Tibial nerve (tissue), 4 donors: ENCODE measurements at regions not wholly inside any gene's neighbourhood (a gene's known extent, or its start where the extent isn't known, plus 50 kb on each side); places are given as distances from the start of the nearest gene placed in this dataset.

Source experiments
- DNase-seq, 2 donors: peaks; one replicate each; pipeline ENCODE4 v3.0.0-alpha.2; 2019; ENCODE audit warnings: low spot score in 2 of 2
- H3K27ac ChIP-seq, 4 donors: fragments of 200-600 bp; sonication (generic) in 3 of 4; one replicate each; pipeline ENCODE4 v1.5.1; 2017 to 2019; ENCODE audit warnings: mild to moderate bottlenecking in 1 of 4
- H3K27me3 ChIP-seq, 2 donors: fragments of 200-600 bp; sonication (generic) in 1 of 2; one replicate each; pipeline versions ENCODE4 v1.5.1 to v1.6.0; 2017 to 2019
- H3K36me3 ChIP-seq, 3 donors: fragments of 200-600 bp; sonication (generic); one replicate each; pipeline ENCODE4 v1.5.1; 2018 to 2019
- H3K4me1 ChIP-seq, 4 donors: fragments of 200-600 bp; sonication (generic) in 3 of 4; one replicate each; pipeline ENCODE4 v1.5.1; 2017 to 2019
- H3K4me3 ChIP-seq, 4 donors: fragments of 200-600 bp; sonication (generic) in 3 of 4; one replicate each; pipeline ENCODE4 v1.5.1; 2017 to 2019; ENCODE audit warnings: mild to moderate bottlenecking in 1 of 4, moderate library complexity in 1 of 4
- H3K9me3 ChIP-seq, 4 donors: fragments of 200-600 bp; sonication (generic) in 3 of 4; one replicate each; pipeline ENCODE4 v1.5.1; 2017 to 2019
- CTCF ChIP-seq, 5 experiments: fragments of 200-600 bp in 3 of 5; fragments of 450-650 bp in 2 of 5; sonication (generic) in 3 of 5; IDR thresholded peaks; one replicate each; pipeline ENCODE4 v1.5.1; 2016 to 2019; ENCODE audit warnings: antibody characterized with exemption in 5 of 5, mild to moderate bottlenecking in 3 of 5, moderate library complexity in 2 of 5
- EP300 ChIP-seq, 2 donors: sonication (generic); formaldehyde crosslinking; IDR thresholded peaks; one replicate each; pipeline ENCODE4 v1.6.1; 2017; ENCODE audit warnings: antibody characterized with exemption in 2 of 2, mild to moderate bottlenecking in 1 of 2
- POLR2A ChIP-seq, 2 donors: fragments of 450-650 bp; IDR thresholded peaks; one replicate each; pipeline ENCODE4 v1.6.1; 2017; ENCODE audit warnings: antibody characterized with exemption in 2 of 2, mild to moderate bottlenecking in 2 of 2, moderate library complexity in 2 of 2
- WGBS, 2 donors: methylation state at CpG; one replicate each; pipeline ENCODE4 v1.1.5; 2018; 5-methylcytosine and 5-hydroxymethylcytosine counted together

GRCh38 chr13:105538346-105538745 lies 997.1 kb downstream of the EFNB2 start:
- no peaks in the 10 kb centered on the region for H3K9me3 ChIP-seq
- H3K36me3 ChIP-seq: no peaks in the 10 kb centered on the region
- H3K27ac ChIP-seq: no peak overlapping the region
- WGBS, 2 donors: 85 to 87% methylated on average over 4 of the region's 4 CpGs
- no peak for DNase-seq
- no peaks in the 10 kb centered on the region for H3K4me1 ChIP-seq
- H3K27me3 ChIP-seq: no peaks in the 10 kb centered on the region
- TF ChIP-seq EP300 (IDR thresholded peaks at IDR 0.05): no peak
- no peak for TF ChIP-seq POLR2A (IDR thresholded peaks at IDR 0.05)
- no peak for TF ChIP-seq CTCF (IDR thresholded peaks at IDR 0.05)
- no peak overlapping the region for H3K4me3 ChIP-seq

- no peaks in the 10 kb centered on the region for H3K27me3 ChIP-seq
- no peak overlapping the region for H3K27ac ChIP-seq
- H3K4me1 ChIP-seq: no peaks in the 10 kb centered on the region
- H3K4me3 ChIP-seq: no peak overlapping the region
- TF ChIP-seq CTCF (IDR thresholded peaks at IDR 0.05) (no peak), EP300 (IDR thresholded peaks at IDR 0.05) (no peak), POLR2A (IDR thresholded peaks at IDR 0.05) (no peak)
- DNase-seq: no peak
- no peaks in the 10 kb centered on the region for H3K36me3 ChIP-seq
- no peaks in the 10 kb centered on the region for H3K9me3 ChIP-seq
- WGBS, 2 donors: 79 to 81% methylated on average over 7 of the region's 7 CpGs
Observed at GRCh38 chr13:105537113-105537512, 998.3 kb downstream of the EFNB2 start.

GRCh38 chr13:105530468-105530867 lies 1005.0 kb downstream of the EFNB2 start:
- H3K9me3 ChIP-seq: no peaks in the 10 kb centered on the region
- TF ChIP-seq POLR2A (IDR thresholded peaks at IDR 0.05) (no peak), CTCF (IDR thresholded peaks at IDR 0.05) (no peak), EP300 (IDR thresholded peaks at IDR 0.05) (no peak)
- no peak for DNase-seq
- H3K4me3 ChIP-seq: no peak overlapping the region
- no peaks in the 10 kb centered on the region for H3K4me1 ChIP-seq
- WGBS, 2 donors: 81 to 89% methylated on average over 3 of the region's 3 CpGs
- no peaks in the 10 kb centered on the region for H3K27me3 ChIP-seq
- no peaks in the 10 kb centered on the region for H3K36me3 ChIP-seq
- H3K27ac ChIP-seq: no peak overlapping the region

- H3K27ac ChIP-seq: no peak overlapping the region
- H3K9me3 ChIP-seq: no peaks in the 10 kb centered on the region
- H3K27me3 ChIP-seq: no peaks in the 10 kb centered on the region
- no peaks in the 10 kb centered on the region for H3K36me3 ChIP-seq
- no peak overlapping the region for H3K4me3 ChIP-seq
- WGBS, 2 donors: 79 to 83% methylated on average over 5 of the region's 5 CpGs
- H3K4me1 ChIP-seq: no peaks in the 10 kb centered on the region
- TF ChIP-seq EP300 (IDR thresholded peaks at IDR 0.05) (no peak), CTCF (IDR thresholded peaks at IDR 0.05) (no peak), POLR2A (IDR thresholded peaks at IDR 0.05) (no peak)
- DNase-seq: no peak
Observed at GRCh38 chr13:105527127-105527526, 1008.3 kb downstream of the EFNB2 start.

GRCh38 chr13:105519771-105520170 lies 1015.7 kb downstream of the EFNB2 start:
- TF ChIP-seq EP300 (IDR thresholded peaks at IDR 0.05) (no peak), CTCF (IDR thresholded peaks at IDR 0.05) (no peak), POLR2A (IDR thresholded peaks at IDR 0.05) (no peak)
- Histone ChIP-seq H3K4me3 (no peak overlapping the region), H3K27ac (no peak overlapping the region), H3K4me1 (no peaks in the 10 kb centered on the region), H3K9me3 (no peaks in the 10 kb centered on the region), H3K27me3 (no peaks in the 10 kb centered on the region), H3K36me3 (no peaks in the 10 kb centered on the region)
- no peak for DNase-seq
- WGBS, 2 donors: 47 to 49% methylated on average over 1 of the region's 1 CpG
